ENCODE measurements at regions not wholly inside any gene's neighbourhood (a gene's known extent, or its start where the extent isn't known, plus 50 kb on each side); places are given as distances from the start of the nearest gene placed in this dataset.

- H3K4me3 ChIP-seq (ENCODE audit: control insufficient read depth, low read depth, low read length) = no peak overlapping the region
- DNase-seq (ENCODE audit: low read depth) = no peak
- TF ChIP-seq, protein P1, sequence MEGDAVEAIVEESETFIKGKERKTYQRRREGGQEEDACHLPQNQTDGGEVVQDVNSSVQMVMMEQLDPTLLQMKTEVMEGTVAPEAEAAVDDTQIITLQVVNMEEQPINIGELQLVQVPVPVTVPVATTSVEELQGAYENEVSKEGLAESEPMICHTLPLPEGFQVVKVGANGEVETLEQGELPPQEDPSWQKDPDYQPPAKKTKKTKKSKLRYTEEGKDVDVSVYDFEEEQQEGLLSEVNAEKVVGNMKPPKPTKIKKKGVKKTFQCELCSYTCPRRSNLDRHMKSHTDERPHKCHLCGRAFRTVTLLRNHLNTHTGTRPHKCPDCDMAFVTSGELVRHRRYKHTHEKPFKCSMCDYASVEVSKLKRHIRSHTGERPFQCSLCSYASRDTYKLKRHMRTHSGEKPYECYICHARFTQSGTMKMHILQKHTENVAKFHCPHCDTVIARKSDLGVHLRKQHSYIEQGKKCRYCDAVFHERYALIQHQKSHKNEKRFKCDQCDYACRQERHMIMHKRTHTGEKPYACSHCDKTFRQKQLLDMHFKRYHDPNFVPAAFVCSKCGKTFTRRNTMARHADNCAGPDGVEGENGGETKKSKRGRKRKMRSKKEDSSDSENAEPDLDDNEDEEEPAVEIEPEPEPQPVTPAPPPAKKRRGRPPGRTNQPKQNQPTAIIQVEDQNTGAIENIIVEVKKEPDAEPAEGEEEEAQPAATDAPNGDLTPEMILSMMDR (conservative IDR thresholded peaks at IDR 0.05; ENCODE audit: control insufficient read depth, insufficient read depth, low read depth, low read length) = no peak
Measured at GRCh38 chr9:87803166-87803565, 77.2 kb downstream of the CTSL start.

DNA sequence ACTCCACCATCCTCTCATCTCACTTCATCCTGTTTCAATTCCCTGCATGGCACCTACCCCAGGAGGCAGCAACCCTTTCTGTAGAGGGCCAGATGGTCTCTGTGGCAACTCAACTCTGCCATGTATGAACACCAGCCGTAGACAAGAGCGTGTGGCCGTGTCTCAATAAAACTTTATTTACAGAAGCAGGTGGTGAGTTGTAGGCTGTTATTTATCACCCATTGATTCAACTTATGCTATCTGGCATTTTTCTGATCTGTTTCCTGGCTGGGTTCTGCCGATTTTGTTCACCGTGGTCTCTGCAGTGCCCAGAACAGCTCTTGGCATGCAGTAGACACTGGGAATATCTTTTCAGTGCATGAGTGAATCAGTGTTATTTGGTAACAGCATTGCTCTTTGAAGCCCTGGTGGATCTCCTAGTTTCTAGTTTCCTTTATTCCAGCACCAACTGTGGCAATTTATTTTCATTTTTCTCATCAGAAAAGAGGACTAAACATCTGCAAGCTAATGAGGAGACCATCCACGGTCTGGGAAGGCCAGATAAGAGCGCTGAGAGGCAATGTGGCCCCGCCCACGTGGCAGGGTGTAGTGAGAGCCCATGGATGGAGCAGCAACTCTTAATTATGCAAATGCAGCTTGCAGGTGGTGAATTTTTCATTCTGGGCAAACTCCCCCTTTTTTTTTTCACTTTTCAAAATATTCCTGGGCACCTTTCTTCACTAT lies 77.9 kb downstream of the CTSL start:
- no peak overlapping the region for H3K4me3 ChIP-seq (ENCODE audit: control insufficient read depth, low read depth, low read length)
- TF ChIP-seq, protein P1 (conservative IDR thresholded peaks at IDR 0.05; ENCODE audit: control insufficient read depth, insufficient read depth, low read depth, low read length) = no peak
- no peak for DNase-seq (ENCODE audit: low read depth)

DNA sequence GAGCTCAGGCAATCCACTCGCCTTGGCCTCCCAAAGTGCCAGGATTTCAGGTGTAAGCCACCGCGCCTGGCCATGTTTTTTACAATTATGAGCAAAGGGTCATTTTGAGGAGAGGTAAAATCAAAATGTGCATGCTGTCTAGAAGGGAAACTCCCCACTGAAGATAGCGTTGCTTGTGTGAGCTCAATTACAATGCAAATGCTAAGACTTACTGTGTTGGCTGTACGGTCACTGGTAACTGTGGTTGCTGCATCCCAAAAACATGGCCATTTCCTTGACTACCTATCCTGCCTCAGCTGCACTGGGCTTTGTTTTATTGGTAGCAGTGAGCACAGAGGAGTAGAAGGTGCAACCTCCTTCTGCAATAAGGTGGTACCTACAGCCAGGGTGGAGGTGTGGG lies 77.4 kb upstream of the SPATA31E1 start:
- no peak overlapping the region for H3K4me3 ChIP-seq (ENCODE audit: control insufficient read depth, low read depth, low read length)
- no peak for DNase-seq (ENCODE audit: low read depth)
- TF ChIP-seq, protein P1 (conservative IDR thresholded peaks at IDR 0.05; ENCODE audit: control insufficient read depth, insufficient read depth, low read depth, low read length) = no peak

GRCh38 chr9:87810008-87810407 lies 72.7 kb upstream of the SPATA31E1 start:
- no peak for DNase-seq (ENCODE audit: low read depth)
- TF ChIP-seq, protein P1 (conservative IDR thresholded peaks at IDR 0.05; ENCODE audit: control insufficient read depth, insufficient read depth, low read depth, low read length) = no peak
- H3K4me3 ChIP-seq (ENCODE audit: control insufficient read depth, low read depth, low read length) = no peak overlapping the region

DNA sequence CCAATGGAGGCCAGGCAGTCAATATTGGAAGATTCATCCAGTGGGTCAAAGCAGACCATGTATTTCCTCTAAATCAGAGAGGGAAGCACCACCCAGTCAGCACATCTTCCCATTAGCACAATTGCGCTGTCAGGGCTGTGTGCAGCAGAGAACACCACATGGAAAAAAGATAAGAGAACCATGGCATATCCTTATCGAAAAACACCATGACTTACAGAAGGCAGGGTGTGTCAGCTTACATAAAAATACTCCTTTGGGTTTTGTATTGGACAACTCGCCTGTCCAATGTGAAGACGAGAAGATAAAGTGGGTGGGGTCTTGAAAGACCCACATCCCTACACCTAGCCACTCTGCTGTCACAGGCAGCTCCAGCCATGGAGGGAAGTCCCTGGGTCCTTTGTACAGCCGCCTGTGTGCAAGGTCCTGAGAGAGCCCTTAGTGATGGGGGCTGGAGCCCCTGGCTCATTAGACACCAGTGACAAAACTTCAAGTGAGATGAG lies 71.9 kb upstream of the SPATA31E1 start:
- TF ChIP-seq, protein P1 (conservative IDR thresholded peaks at IDR 0.05; ENCODE audit: control insufficient read depth, insufficient read depth, low read depth, low read length) = no peak
- no peak for DNase-seq (ENCODE audit: low read depth)
- H3K4me3 ChIP-seq (ENCODE audit: control insufficient read depth, low read depth, low read length) = no peak overlapping the region

GRCh38 chr9:87812375-87813118 lies 70.1 kb upstream of the SPATA31E1 start:
- H3K4me3 ChIP-seq (ENCODE audit: control insufficient read depth, low read depth, low read length) = no peak overlapping the region
- peak; percentile 89 for DNase-seq (ENCODE audit: low read depth)
- TF ChIP-seq, protein P1 (conservative IDR thresholded peaks at IDR 0.05; ENCODE audit: control insufficient read depth, insufficient read depth, low read depth, low read length) = peak; percentile 98
